ENCODE measurements at regions not wholly inside any gene's neighbourhood (a gene's known extent, or its start where the extent isn't known, plus 50 kb on each side); places are given as distances from the start of the nearest gene placed in this dataset.

GRCh38 chr3:72261566-72262564, 476.9 kb upstream of the PROK2 start:
- H3K36me3 Mint-ChIP-seq (ENCODE audit: low read depth): peaks cover 7% of the 10 kb centered on the region
- H3K27me3 Mint-ChIP-seq (ENCODE audit: insufficient read depth): peaks cover 3% of the 10 kb centered on the region
- H3K27ac Mint-ChIP-seq: no peak overlapping the region
- no peak overlapping the region for H3K4me3 Mint-ChIP-seq
- peaks cover 11% of the 10 kb centered on the region for H3K9me3 Mint-ChIP-seq
- no peak for DNase-seq (ENCODE audit: low spot score)
- H3K4me1 Mint-ChIP-seq (ENCODE audit: low read depth): peaks cover 35% of the 10 kb centered on the region
- intact Hi-C loops (cut with micrococcal nuclease): loop anchor here (2.0 to 5.0 kb wide), 2 partner anchors 123 to 165 kb away; no protein-coding TSS in a partner anchor

GRCh38 chr3:72260588-72260910, 475.6 kb upstream of the PROK2 start:
- peaks cover 5% of the 10 kb centered on the region for H3K36me3 Mint-ChIP-seq (ENCODE audit: low read depth)
- H3K27ac Mint-ChIP-seq: no peak overlapping the region
- H3K9me3 Mint-ChIP-seq: peaks cover 8% of the 10 kb centered on the region
- intact Hi-C loops (cut with micrococcal nuclease): loop anchor here (1.0 to 5.0 kb wide), 3 partner anchors 122 to 282 kb away; no protein-coding TSS in a partner anchor
- DNase-seq (ENCODE audit: low spot score): no peak
- peaks cover 28% of the 10 kb centered on the region for H3K4me1 Mint-ChIP-seq (ENCODE audit: low read depth)
- no peak overlapping the region for H3K4me3 Mint-ChIP-seq
- H3K27me3 Mint-ChIP-seq (ENCODE audit: insufficient read depth): peaks cover 3% of the 10 kb centered on the region

- Mint-ChIP-seq H3K27me3 (ENCODE audit: insufficient read depth) (peaks cover 3% of the 10 kb centered on the region), H3K4me1 (ENCODE audit: low read depth) (peaks cover 24% of the 10 kb centered on the region), H3K4me3 (no peak overlapping the region), H3K27ac (peak overlapping the region; percentile 81), H3K9me3 (peaks cover 8% of the 10 kb centered on the region), H3K36me3 (ENCODE audit: low read depth) (peaks cover 5% of the 10 kb centered on the region)
- DNase-seq (ENCODE audit: low spot score): no peak
- intact Hi-C loops (cut with micrococcal nuclease): loop anchor here (1.0 to 5.0 kb wide), 3 partner anchors 121 to 282 kb away; no protein-coding TSS in a partner anchor
Observed at GRCh38 chr3:72259755-72260587, 475.0 kb upstream of the PROK2 start.

- Mint-ChIP-seq H3K9me3 (peaks cover 8% of the 10 kb centered on the region), H3K36me3 (ENCODE audit: low read depth) (peaks cover 5% of the 10 kb centered on the region), H3K27ac (peak overlapping the region; percentile 8), H3K4me3 (no peak overlapping the region), H3K27me3 (ENCODE audit: insufficient read depth) (peaks cover 5% of the 10 kb centered on the region), H3K4me1 (ENCODE audit: low read depth) (peaks cover 24% of the 10 kb centered on the region)
- no peak for DNase-seq (ENCODE audit: low spot score)
- intact Hi-C loops (cut with micrococcal nuclease): no loop called here
Observed at GRCh38 chr3:72258361-72259141, 473.6 kb upstream of the PROK2 start.

GRCh38 chr3:72257738-72258137, 472.8 kb upstream of the PROK2 start:
- H3K9me3 Mint-ChIP-seq: peaks cover 8% of the 10 kb centered on the region
- H3K27me3 Mint-ChIP-seq (ENCODE audit: insufficient read depth): peaks cover 5% of the 10 kb centered on the region
- DNase-seq (ENCODE audit: low spot score): no peak
- H3K27ac Mint-ChIP-seq: no peak overlapping the region
- H3K36me3 Mint-ChIP-seq (ENCODE audit: low read depth): peaks cover 5% of the 10 kb centered on the region
- no peak overlapping the region for H3K4me3 Mint-ChIP-seq
- intact Hi-C loops (cut with micrococcal nuclease): no loop called here
- peaks cover 24% of the 10 kb centered on the region for H3K4me1 Mint-ChIP-seq (ENCODE audit: low read depth)

GRCh38 chr3:72257203-72257602, 472.3 kb upstream of the PROK2 start:
- peaks cover 5% of the 10 kb centered on the region for H3K27me3 Mint-ChIP-seq (ENCODE audit: insufficient read depth)
- H3K4me3 Mint-ChIP-seq: no peak overlapping the region
- H3K27ac Mint-ChIP-seq: no peak overlapping the region
- peaks cover 5% of the 10 kb centered on the region for H3K36me3 Mint-ChIP-seq (ENCODE audit: low read depth)
- intact Hi-C loops (cut with micrococcal nuclease): no loop called here
- peaks cover 24% of the 10 kb centered on the region for H3K4me1 Mint-ChIP-seq (ENCODE audit: low read depth)
- H3K9me3 Mint-ChIP-seq: peaks cover 8% of the 10 kb centered on the region
- no peak for DNase-seq (ENCODE audit: low spot score)

- no peak overlapping the region for H3K4me3 Mint-ChIP-seq
- peaks cover 5% of the 10 kb centered on the region for H3K36me3 Mint-ChIP-seq (ENCODE audit: low read depth)
- H3K4me1 Mint-ChIP-seq (ENCODE audit: low read depth): peaks cover 24% of the 10 kb centered on the region
- H3K27me3 Mint-ChIP-seq (ENCODE audit: insufficient read depth): peaks cover 7% of the 10 kb centered on the region
- intact Hi-C loops (cut with micrococcal nuclease): no loop called here
- no peak overlapping the region for H3K27ac Mint-ChIP-seq
- H3K9me3 Mint-ChIP-seq: peaks cover 8% of the 10 kb centered on the region
- DNase-seq (ENCODE audit: low spot score): no peak
Observed at GRCh38 chr3:72256716-72257115, 471.8 kb upstream of the PROK2 start.

GRCh38 chr3:72255791-72256559, 471.0 kb upstream of the PROK2 start:
- Mint-ChIP-seq H3K4me1 (ENCODE audit: low read depth) (peaks cover 24% of the 10 kb centered on the region), H3K4me3 (no peak overlapping the region), H3K9me3 (peaks cover 8% of the 10 kb centered on the region), H3K27me3 (ENCODE audit: insufficient read depth) (peaks cover 12% of the 10 kb centered on the region), H3K36me3 (ENCODE audit: low read depth) (peaks cover 5% of the 10 kb centered on the region), H3K27ac (no peak overlapping the region)
- DNase-seq (ENCODE audit: low spot score): no peak
- intact Hi-C loops (cut with micrococcal nuclease): no loop called here

- DNase-seq (ENCODE audit: low spot score): no peak
- no peak overlapping the region for H3K4me3 Mint-ChIP-seq
- peaks cover 8% of the 10 kb centered on the region for H3K9me3 Mint-ChIP-seq
- H3K36me3 Mint-ChIP-seq (ENCODE audit: low read depth): peaks cover 5% of the 10 kb centered on the region
- no peak overlapping the region for H3K27ac Mint-ChIP-seq
- intact Hi-C loops (cut with micrococcal nuclease): no loop called here
- H3K4me1 Mint-ChIP-seq (ENCODE audit: low read depth): peaks cover 19% of the 10 kb centered on the region
- H3K27me3 Mint-ChIP-seq (ENCODE audit: insufficient read depth): peaks cover 15% of the 10 kb centered on the region
Observed at GRCh38 chr3:72255191-72255590, 470.2 kb upstream of the PROK2 start.

- peaks cover 8% of the 10 kb centered on the region for H3K9me3 Mint-ChIP-seq
- DNase-seq (ENCODE audit: low spot score): no peak
- H3K36me3 Mint-ChIP-seq (ENCODE audit: low read depth): peaks cover 5% of the 10 kb centered on the region
- intact Hi-C loops (cut with micrococcal nuclease): no loop called here
- H3K27ac Mint-ChIP-seq: no peak overlapping the region
- peaks cover 13% of the 10 kb centered on the region for H3K4me1 Mint-ChIP-seq (ENCODE audit: low read depth)
- H3K27me3 Mint-ChIP-seq (ENCODE audit: insufficient read depth): peaks cover 13% of the 10 kb centered on the region
- no peak overlapping the region for H3K4me3 Mint-ChIP-seq
Observed at GRCh38 chr3:72254483-72254882, 469.5 kb upstream of the PROK2 start.

GRCh38 chr3:72250725-72251124, 465.8 kb upstream of the PROK2 start:
- intact Hi-C loops (cut with micrococcal nuclease): no loop called here
- DNase-seq (ENCODE audit: low spot score): no peak
- Mint-ChIP-seq H3K9me3 (no peaks in the 10 kb centered on the region), H3K4me1 (ENCODE audit: low read depth) (peaks cover under 1% of the 10 kb centered on the region), H3K27me3 (ENCODE audit: insufficient read depth) (peaks cover 11% of the 10 kb centered on the region), H3K36me3 (ENCODE audit: low read depth) (no peaks in the 10 kb centered on the region), H3K27ac (no peak overlapping the region), H3K4me3 (no peak overlapping the region)

- no peak for DNase-seq (ENCODE audit: low spot score)
- Mint-ChIP-seq H3K27me3 (ENCODE audit: insufficient read depth) (peaks cover 11% of the 10 kb centered on the region), H3K4me3 (no peak overlapping the region), H3K27ac (no peak overlapping the region), H3K4me1 (ENCODE audit: low read depth) (no peaks in the 10 kb centered on the region), H3K36me3 (ENCODE audit: low read depth) (no peaks in the 10 kb centered on the region), H3K9me3 (no peaks in the 10 kb centered on the region)
- intact Hi-C loops (cut with micrococcal nuclease): no loop called here
Observed at GRCh38 chr3:72248869-72249268, 463.9 kb upstream of the PROK2 start.

All from activated T-helper 1 cell treated with anti-CD3 and anti-CD28 coated beads, Interleukin-12 subunit alpha, Interleukin-12 subunit beta, Interleukin-2, Interleukin-4 antibody, amounts not matched to agents 30 ng/mL and 10 ng/mL and 1 ng/mL, durations not matched to agents 14 hours and 24 hours and 36 hours (primary cell).